ENCODE measurements at regions not wholly inside any gene's neighbourhood (a gene's known extent, or its start where the extent isn't known, plus 50 kb on each side); places are given as distances from the start of the nearest gene placed in this dataset.

DNA sequence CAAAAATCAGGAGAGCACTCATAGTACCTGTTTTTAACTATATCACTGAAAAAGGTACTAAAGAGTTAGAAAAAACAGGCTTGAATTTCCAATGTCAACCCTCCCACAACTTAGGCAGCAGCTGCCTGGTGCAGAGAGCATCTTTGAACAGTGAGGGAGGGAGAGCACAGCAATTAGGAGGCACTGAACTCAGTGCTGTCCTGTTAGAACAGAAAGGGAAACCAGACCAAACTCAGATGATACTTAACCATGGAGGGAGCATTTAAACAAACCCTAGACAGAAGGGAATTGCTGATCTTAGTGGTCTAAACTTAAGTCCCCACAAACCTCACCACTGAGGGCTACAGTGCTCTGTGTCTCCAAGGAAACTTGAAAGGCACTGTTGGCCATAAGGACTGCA lies 179.2 kb upstream of the AGTR1 start:
- TF ChIP-seq, protein P1, sequence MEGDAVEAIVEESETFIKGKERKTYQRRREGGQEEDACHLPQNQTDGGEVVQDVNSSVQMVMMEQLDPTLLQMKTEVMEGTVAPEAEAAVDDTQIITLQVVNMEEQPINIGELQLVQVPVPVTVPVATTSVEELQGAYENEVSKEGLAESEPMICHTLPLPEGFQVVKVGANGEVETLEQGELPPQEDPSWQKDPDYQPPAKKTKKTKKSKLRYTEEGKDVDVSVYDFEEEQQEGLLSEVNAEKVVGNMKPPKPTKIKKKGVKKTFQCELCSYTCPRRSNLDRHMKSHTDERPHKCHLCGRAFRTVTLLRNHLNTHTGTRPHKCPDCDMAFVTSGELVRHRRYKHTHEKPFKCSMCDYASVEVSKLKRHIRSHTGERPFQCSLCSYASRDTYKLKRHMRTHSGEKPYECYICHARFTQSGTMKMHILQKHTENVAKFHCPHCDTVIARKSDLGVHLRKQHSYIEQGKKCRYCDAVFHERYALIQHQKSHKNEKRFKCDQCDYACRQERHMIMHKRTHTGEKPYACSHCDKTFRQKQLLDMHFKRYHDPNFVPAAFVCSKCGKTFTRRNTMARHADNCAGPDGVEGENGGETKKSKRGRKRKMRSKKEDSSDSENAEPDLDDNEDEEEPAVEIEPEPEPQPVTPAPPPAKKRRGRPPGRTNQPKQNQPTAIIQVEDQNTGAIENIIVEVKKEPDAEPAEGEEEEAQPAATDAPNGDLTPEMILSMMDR (IDR thresholded peaks at IDR 0.05): no peak
- TF ChIP-seq POLR2A (IDR thresholded peaks at IDR 0.05): no peak
